GM18505 (cell line): ENCODE measurements at regions not wholly inside any gene's neighbourhood (a gene's known extent, or its start where the extent isn't known, plus 50 kb on each side); places are given as distances from the start of the nearest gene placed in this dataset.

Experiments used
- ATAC-seq: cut with Tn5 transposase; IDR thresholded peaks from one replicate; pipeline ENCODE4 v1.9.1; 2021; ENCODE audit not compliant: unreplicated experiment
- POLR2A ChIP-seq: IDR thresholded peaks from 4 replicates; pipeline ENCODE4 v1.6.1; 2011; ENCODE audit warnings: borderline replicate concordance; ENCODE audit not compliant: insufficient read depth, insufficient read length; ENCODE audit errors: extremely low read depth

- no peak for TF ChIP-seq POLR2A
- no peak for ATAC-seq
Measured at GRCh38 chr12:68450947-68451260, 118.7 kb upstream of the MDM1 start.

DNA sequence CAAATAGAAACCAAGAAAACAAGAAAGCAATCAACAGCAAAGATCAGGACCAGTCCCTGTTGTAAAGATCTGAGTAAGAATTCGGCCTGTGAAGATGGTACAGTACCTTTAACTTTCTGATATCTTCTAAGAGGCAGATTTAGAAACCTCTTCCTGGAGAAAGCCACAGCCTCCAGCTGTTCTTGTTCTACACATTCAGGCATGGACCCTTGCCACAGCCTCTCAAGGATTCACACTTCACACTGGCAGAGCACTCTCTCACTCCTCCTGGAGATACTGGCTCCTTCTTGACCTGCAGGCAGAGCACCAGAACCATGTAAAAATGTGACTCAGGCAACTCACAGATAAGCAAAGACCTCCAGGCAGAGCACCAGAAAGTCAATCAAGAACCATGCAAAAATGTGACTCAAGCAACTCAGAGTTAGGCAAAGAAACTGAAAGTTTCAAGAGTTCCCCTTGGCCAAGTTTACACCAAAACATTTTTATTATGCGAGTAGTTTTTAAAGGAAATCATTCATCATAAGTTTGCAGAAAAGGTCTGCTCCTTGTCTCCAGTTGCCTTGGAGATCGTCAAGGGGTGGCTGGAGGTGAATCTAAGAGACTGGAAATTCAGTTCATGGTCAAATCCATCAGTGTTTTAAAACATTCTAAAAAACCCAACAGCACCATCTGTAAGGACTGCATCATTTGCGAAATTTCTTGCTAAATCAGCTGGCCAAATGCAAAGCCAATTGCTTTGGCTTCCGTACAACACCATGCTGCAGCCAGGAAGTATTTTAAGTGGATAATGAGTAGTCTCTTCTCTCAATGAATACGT is 119.3 kb upstream of the MDM1 start:
- no peak for TF ChIP-seq POLR2A
- peak; percentile 68 for ATAC-seq

DNA sequence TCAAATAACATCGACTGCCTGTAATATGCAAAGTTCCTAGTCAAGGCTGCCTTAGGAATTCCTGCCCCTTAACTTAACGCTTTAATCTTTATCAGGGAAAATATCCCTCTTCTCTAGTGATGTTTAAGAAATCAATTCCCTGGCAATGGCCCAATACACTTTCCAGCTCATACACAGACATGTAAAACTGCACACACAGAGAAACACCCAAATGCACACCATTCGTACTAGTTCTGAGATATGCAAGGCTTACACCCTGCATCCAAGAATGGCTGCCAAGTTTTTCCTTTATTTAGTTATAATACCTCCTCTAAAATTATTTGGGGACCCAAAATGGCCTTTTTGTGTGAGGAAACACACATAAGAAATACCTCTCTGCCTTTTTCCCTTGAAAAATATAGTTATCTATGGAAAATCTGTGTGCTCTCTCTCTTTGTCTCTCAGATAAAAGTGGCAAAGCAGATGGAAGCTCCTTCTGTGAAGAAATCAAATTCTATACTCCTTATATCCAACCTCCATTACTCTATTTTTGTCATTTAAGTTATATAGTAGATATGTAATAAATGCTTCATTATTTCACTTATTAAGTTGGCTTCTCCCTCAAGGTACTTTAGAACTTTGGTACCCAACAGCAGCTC is 120.0 kb upstream of the MDM1 start:
- no peak for TF ChIP-seq POLR2A
- ATAC-seq: no peak

- TF ChIP-seq POLR2A: no peak
- no peak for ATAC-seq
Measured at GRCh38 chr12:68453278-68453677, 121.1 kb upstream of the MDM1 start.

- TF ChIP-seq POLR2A: no peak
- ATAC-seq: no peak
Measured at GRCh38 chr12:68453876-68454275, 121.7 kb upstream of the MDM1 start.

DNA sequence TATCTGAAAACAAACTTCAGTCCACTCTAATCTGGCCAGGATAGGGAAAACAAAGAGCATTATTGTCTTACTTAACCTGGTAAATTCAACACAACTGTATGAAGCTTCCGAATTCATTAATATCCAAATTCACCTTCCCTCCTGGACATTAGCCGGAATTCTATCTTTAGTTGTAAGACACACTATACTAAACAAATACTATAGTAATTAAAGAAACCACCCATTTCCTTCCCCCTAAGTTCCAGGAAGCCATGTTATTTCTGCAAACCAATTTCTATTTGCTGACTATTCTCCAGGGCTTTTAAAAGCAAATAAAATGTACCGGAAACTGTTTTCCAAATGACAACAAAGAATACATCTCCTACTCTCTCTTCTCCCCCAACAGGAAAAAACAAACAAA is 122.7 kb upstream of the MDM1 start:
- TF ChIP-seq POLR2A: no peak
- ATAC-seq: no peak

GRCh38 chr12:68455691-68456345 is 123.7 kb upstream of the MDM1 start:
- TF ChIP-seq POLR2A: no peak
- ATAC-seq: no peak

GRCh38 chr12:68458866-68459265 is 126.7 kb upstream of the MDM1 start:
- no peak for ATAC-seq
- TF ChIP-seq POLR2A: no peak

DNA sequence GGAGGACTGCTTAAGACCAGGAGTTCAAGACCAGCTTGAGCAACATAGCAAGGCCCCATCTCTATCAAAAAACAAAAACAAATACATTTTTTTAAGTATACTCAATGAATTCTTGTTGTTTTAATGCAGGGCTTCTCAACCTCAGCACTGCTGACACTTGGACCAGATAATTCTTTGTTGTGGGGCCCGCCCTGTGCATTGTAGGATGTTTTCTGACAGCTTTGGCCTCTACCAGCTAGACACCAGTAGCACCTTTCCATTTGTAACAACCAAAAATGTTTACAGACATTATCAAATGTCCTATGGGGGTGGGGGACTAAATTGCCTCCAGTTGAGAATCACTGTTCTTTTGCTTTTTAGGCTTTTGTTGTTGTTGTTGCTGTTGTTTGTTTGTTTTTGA is 128.1 kb upstream of the MDM1 start:
- no peak for ATAC-seq
- TF ChIP-seq POLR2A: no peak

DNA sequence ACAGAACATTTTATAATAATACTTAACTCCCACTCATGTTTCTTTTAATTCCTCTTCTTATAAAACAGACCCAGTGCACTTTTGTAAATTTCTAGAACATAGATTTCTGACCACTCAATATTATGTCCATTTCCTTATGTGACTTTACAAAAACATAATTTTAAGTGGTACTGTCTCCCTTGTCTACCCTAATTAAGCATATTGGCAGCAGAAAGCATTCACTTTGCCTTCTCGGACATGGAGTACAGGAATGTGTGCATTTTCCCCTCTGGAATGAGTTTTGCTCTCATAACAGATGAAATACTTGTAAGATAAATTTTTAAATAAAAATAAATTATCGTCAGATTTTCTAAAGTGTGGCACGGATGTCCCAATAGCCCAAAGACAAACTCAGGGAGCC is 129.5 kb upstream of the MDM1 start:
- no peak for ATAC-seq
- TF ChIP-seq POLR2A: no peak

- ATAC-seq: no peak
- no peak for TF ChIP-seq POLR2A
Measured at GRCh38 chr12:68462803-68463202, 130.6 kb upstream of the MDM1 start.

DNA sequence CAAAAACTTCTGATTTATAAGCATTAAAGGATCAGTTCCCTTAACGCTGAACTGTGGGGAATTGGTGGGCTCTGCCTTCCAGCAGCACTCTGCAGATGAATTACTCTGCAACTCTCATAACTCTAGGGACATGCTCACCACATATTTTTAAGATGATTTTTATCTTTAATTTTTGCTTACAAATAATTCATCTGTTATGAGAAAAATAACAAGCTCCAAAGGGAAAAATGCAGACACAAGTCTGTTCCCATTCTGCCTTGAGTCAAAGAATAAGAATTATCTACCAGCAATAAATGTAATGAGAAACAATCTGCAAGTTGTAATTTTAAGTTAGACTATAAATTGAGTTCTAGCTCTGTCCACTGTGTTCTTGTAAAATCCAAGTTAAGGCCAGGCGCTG is 133.1 kb upstream of the MDM1 start:
- ATAC-seq: no peak

GRCh38 chr12:68467514-68467913 is 135.4 kb upstream of the MDM1 start:
- ATAC-seq: no peak
- TF ChIP-seq POLR2A: no peak

More for the DNA sequence above, 133.1 kb upstream of the MDM1 start:
- TF ChIP-seq POLR2A: no peak

DNA sequence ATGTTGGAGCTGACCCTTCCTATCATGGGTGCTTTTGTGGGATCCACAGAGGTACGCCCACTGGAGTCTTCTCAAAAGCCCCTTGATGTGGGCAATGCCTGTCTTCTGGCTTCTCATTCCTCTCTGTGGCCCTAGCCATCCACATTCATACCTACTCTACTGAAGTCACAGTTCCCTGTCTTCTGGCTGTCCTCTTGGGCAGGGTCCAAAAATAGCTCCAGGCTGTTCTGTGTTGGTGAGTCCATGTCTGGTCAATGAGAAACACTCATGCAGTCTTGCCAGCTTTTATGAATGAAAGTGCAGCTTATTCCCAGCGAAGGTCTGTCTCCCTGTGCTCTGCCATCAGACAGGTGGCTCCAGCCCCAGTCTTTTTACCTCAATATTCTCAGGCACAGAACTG is 135.9 kb upstream of the MDM1 start:
- TF ChIP-seq POLR2A: no peak
- no peak for ATAC-seq
